K562 (cell line): ENCODE measurements at regions not wholly inside any gene's neighbourhood (a gene's known extent, or its start where the extent isn't known, plus 50 kb on each side); places are given as distances from the start of the nearest gene placed in this dataset.

Source experiments
- ATAC-seq: fragments of 200-7000 bp; cut with Tn5 transposase; 3 replicates; pipeline ENCODE4 v1.9.1; 2020; ENCODE audit warnings: moderate library complexity
- BruUV-seq: library from RNA; stranded (reverse); fragments of 400-500 nt; replicated peaks from 2 replicates; lab custom pipeline; 2021; lab: Mats Ljungman, UMichigan
- CTCF ChIA-PET: fragments of 300-600 bp; formaldehyde crosslinking; extraction: SDS; loops from one replicate; lab custom pipeline; 2021; ENCODE audit warnings: low intra/inter-chr PET ratio; lab: Yijun Ruan, JAX
- POLR2A ChIA-PET: fragments of 300-600, 350-650 bp; sonication (Branson Sonifier 250); formaldehyde crosslinking; extraction: SDS; loops from one replicate; lab custom pipeline; 2021; ENCODE audit warnings: antibody characterized with exemption, inconsistent platforms; lab: Yijun Ruan, JAX
- DNase-seq, 4 experiments: peaks; one replicate each; pipeline versions ENCODE4 v3.0.0 to v3.0.0-alpha.2; 2011 to 2018; ENCODE audit warnings: low spot score in 3 of 4, mixed read lengths in 3 of 4; ENCODE audit errors: extremely low read depth in 1 of 4
- FAIRE-seq: peaks from 2 replicates; lab custom pipeline; 2011; peaks lifted over from hg19 to GRCh38; lab: Jason Lieb, UNC
- H2AFZ ChIP-seq: 2 replicates; pipeline ENCODE4 v1.6.0; 2011; ENCODE audit warnings: low read depth, low read length, control low read depth, inconsistent platforms
- H3K27ac ChIP-seq: fragments of 200-600 bp; 3 replicates; pipeline ENCODE4 v1.8.0; 2011; ENCODE audit warnings: low read depth, mild to moderate bottlenecking, control low read depth, inconsistent platforms, low read length, moderate library complexity, mixed read lengths; ENCODE audit errors: extremely low read depth
- H3K27me3 ChIP-seq, 2 experiments: fragments of 300-600 bp in 1 of 2; 2 replicates in 1 of 2; 3 replicates in 1 of 2; pipeline versions ENCODE4 v1.6.0 to v1.8.0; 2011; ENCODE audit warnings: inconsistent platforms in 2 of 2, low read length in 2 of 2, mild to moderate bottlenecking in 1 of 2, mixed read lengths in 1 of 2, moderate library complexity in 1 of 2; ENCODE audit not compliant: control insufficient read depth in 2 of 2, insufficient read depth in 2 of 2
- H3K36me3 ChIP-seq: fragments of 300-600 bp; 3 replicates; pipeline ENCODE4 v1.8.0; 2011; ENCODE audit warnings: mild to moderate bottlenecking, low read length, inconsistent platforms; ENCODE audit not compliant: control insufficient read depth, insufficient read depth
- H3K4me1 ChIP-seq, 2 experiments: fragments of 200-600 bp in 1 of 2; replicated peaks in 1 of 2; 2 replicates in 1 of 2; 3 replicates in 1 of 2; pipeline versions ENCODE4 v1.5.1 to v1.8.0; 2011; ENCODE audit warnings: inconsistent platforms in 2 of 2, low read length in 2 of 2, mild to moderate bottlenecking in 1 of 2, mixed read lengths in 1 of 2, moderate library complexity in 1 of 2; ENCODE audit not compliant: control insufficient read depth in 2 of 2, insufficient read depth in 2 of 2
- H3K4me2 ChIP-seq: 2 replicates; pipeline ENCODE4 v1.6.1; 2011; ENCODE audit warnings: low read length, control low read depth, inconsistent platforms, mixed read lengths; ENCODE audit not compliant: insufficient read depth
- H3K4me3 ChIP-seq: fragments of 200-600 bp; sonication (generic), shearing (Covaris generic); 2 replicates; pipeline ENCODE4 v1.5.1; 2016; ENCODE audit warnings: control low read depth, inconsistent platforms
- H3K79me2 ChIP-seq: fragments of 200-600 bp; 3 replicates; pipeline ENCODE4 v1.8.0; 2011; ENCODE audit warnings: low read length, inconsistent platforms; ENCODE audit not compliant: control insufficient read depth, insufficient read depth
- H3K9ac ChIP-seq, 2 experiments: 2 replicates each; pipeline versions ENCODE4 v1.6.0 to v1.6.1; 2011; ENCODE audit warnings: low read depth in 2 of 2, low read length in 2 of 2, control low read depth in 1 of 2, inconsistent platforms in 1 of 2, mild to moderate bottlenecking in 1 of 2, mixed read lengths in 1 of 2; ENCODE audit not compliant: insufficient read depth in 1 of 2
- H3K9me1 ChIP-seq: one replicate; pipeline ENCODE4 v1.6.0; 2011; ENCODE audit warnings: inconsistent platforms, mild to moderate bottlenecking, low read length, moderate library complexity; ENCODE audit not compliant: control insufficient read depth, insufficient read depth
- H3K9me3 ChIP-seq: replicated peaks from 2 replicates; pipeline ENCODE4 v1.5.1; 2011; ENCODE audit warnings: low read depth, low read length, inconsistent platforms; ENCODE audit not compliant: control insufficient read depth, insufficient read depth
- H4K20me1 ChIP-seq: replicated peaks from 2 replicates; pipeline ENCODE4 v1.6.1; 2011; ENCODE audit warnings: low read length, inconsistent platforms, mixed read lengths; ENCODE audit not compliant: control insufficient read depth, insufficient read depth
- KAT8 ChIP-seq: fragments of 450-650 bp; IDR thresholded peaks from 2 replicates; pipeline ENCODE4 v1.6.1; 2016; ENCODE audit warnings: low read depth, mild to moderate bottlenecking
- NCOR1 ChIP-seq: fragments of 450-650 bp; IDR thresholded peaks from 2 replicates; pipeline ENCODE4 v1.6.1; 2016; ENCODE audit warnings: mild to moderate bottlenecking, moderate library complexity
- SAP30 ChIP-seq: fragments of 200-600 bp; sonication (generic); IDR thresholded peaks from 2 replicates; pipeline ENCODE4 v1.6.1; 2012; ENCODE audit warnings: borderline replicate concordance, low read depth, mild to moderate bottlenecking, moderate library complexity, low read length, control low read depth, inconsistent platforms; ENCODE audit not compliant: insufficient read depth, poor library complexity, severe bottlenecking
- ZBTB1 ChIP-seq: sonication (generic); formaldehyde crosslinking; IDR thresholded peaks from 2 replicates; pipeline ENCODE4 v1.8.1; 2023; ENCODE audit warnings: missing genetic modification reagents, low read depth, mild to moderate bottlenecking, borderline replicate concordance
- ZNF12 ChIP-seq: sonication (generic); formaldehyde crosslinking; IDR thresholded peaks from 2 replicates; pipeline ENCODE4 v1.4.0; 2020; ENCODE audit warnings: mild to moderate bottlenecking, missing genetic modification reagents
- ZNF584 ChIP-seq: fragments of 200-800 bp; sonication (Bioruptor generic); IDR thresholded peaks from 2 replicates; pipeline ENCODE4 v1.6.1; 2016; ENCODE audit warnings: low read depth, mild to moderate bottlenecking, missing genetic modification characterization, missing compliant biosample characterization
- WGBS: fragments of 100-300 bp; shearing (Covaris generic); methylation state at CpG from one replicate; pipeline ENCODE4 v1.1.6; 2016; ENCODE audit warnings: low coverage, mixed read lengths; ENCODE audit not compliant: insufficient coverage; ENCODE audit errors: missing lambda C conversion rate; 5-methylcytosine and 5-hydroxymethylcytosine counted together
- in situ Hi-C: fragments of 300-500 bp; cut with MboI; formaldehyde crosslinking; loops from 4 replicates; pipeline ENCODE4 v1.15.0; 2018; ENCODE audit warnings: inconsistent platforms, mixed read lengths
- intact Hi-C: fragments of 100-400 bp; cut with micrococcal nuclease; formaldehyde crosslinking; loops from 2 replicates; pipeline ENCODE4 v1.14.2; 2022
- TF ChIP-seq, protein P1 (sequence below): fragments of 450-650 bp; formaldehyde crosslinking; IDR thresholded peaks from 2 replicates; pipeline ENCODE4 v1.4.0; 2022; ENCODE audit warnings: mild to moderate bottlenecking, moderate library complexity
- TF ChIP-seq, protein P2 (sequence below): fragments of 250-450 bp; sonication (Bioruptor Pico); IDR thresholded peaks from 2 replicates; pipeline ENCODE4 v1.5.1; 2021; ENCODE audit warnings: mild to moderate bottlenecking

DNA sequence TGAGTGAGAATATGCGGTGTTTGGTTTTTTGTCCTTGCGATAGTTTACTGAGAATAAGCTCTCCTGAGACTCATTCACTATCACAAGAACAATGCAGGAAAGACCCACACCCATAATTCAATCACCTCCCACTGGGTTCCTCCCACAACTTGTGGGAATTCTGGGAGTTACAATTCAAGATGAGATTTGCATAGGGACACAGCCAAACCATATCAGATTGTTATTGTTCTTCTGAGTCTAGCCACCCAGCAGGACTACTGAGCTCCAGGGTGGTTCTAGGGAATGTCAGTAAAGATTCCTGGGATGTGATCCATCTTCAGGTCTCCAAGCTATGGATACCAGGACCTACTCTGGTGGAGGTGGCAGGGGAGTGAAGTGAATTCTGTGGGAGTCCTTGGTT, 2075.1 kb upstream of the CDH9 start (continued):
- TF ChIP-seq, protein P1, sequence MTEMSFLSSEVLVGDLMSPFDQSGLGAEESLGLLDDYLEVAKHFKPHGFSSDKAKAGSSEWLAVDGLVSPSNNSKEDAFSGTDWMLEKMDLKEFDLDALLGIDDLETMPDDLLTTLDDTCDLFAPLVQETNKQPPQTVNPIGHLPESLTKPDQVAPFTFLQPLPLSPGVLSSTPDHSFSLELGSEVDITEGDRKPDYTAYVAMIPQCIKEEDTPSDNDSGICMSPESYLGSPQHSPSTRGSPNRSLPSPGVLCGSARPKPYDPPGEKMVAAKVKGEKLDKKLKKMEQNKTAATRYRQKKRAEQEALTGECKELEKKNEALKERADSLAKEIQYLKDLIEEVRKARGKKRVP (CRISPR knock-in tag) = no peak
- TF ChIP-seq SAP30 (no peak), NCOR1 (no peak), ZNF584 (CRISPR knock-in tag) (no peak), ZNF12 (CRISPR knock-in tag) (no peak)
- TF ChIP-seq, all 486 proteins: peak for 0

DNA sequence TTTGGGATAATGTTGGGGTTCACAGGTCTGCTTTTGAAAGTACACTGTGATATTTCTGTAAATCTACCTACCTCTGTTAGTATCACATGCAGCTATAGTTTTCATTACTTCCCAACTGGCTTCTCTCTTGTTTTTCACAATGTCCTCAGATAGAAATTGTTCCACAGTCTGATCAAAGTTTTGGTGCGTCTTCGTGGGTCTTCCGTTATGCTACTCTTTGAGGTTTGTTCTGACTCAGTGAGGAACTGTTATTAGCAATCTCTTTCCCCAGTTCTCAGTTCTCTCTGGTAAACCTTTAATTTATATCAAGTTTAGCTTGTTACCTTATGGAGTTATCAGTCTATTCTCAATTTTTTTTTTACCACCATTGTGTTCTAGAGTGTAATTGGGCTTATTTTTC, 2061.2 kb upstream of the CDH9 start:
- intact Hi-C loops = no loop called here
- no peak overlapping the region for H2AFZ ChIP-seq
- CTCF ChIA-PET = no interaction called here
- H3K9me1 ChIP-seq = no peaks in the 10 kb centered on the region
- H3K4me1 ChIP-seq = no peaks in the 10 kb centered on the region
- H3K27ac ChIP-seq = no peak overlapping the region
- H3K9ac ChIP-seq = no peak overlapping the region
- no peaks in the 10 kb centered on the region for H3K27me3 ChIP-seq
- no peak overlapping the region for H3K4me2 ChIP-seq
- no peaks in the 10 kb centered on the region for H3K36me3 ChIP-seq
- ATAC-seq (no peak), FAIRE-seq (no peak), DNase-seq (no peak)
- POLR2A ChIA-PET = no interaction called here
- H3K79me2 ChIP-seq = no peaks in the 10 kb centered on the region
- TF ChIP-seq ZBTB1 (no peak), KAT8 (no peak)
- TF ChIP-seq, protein P2, sequence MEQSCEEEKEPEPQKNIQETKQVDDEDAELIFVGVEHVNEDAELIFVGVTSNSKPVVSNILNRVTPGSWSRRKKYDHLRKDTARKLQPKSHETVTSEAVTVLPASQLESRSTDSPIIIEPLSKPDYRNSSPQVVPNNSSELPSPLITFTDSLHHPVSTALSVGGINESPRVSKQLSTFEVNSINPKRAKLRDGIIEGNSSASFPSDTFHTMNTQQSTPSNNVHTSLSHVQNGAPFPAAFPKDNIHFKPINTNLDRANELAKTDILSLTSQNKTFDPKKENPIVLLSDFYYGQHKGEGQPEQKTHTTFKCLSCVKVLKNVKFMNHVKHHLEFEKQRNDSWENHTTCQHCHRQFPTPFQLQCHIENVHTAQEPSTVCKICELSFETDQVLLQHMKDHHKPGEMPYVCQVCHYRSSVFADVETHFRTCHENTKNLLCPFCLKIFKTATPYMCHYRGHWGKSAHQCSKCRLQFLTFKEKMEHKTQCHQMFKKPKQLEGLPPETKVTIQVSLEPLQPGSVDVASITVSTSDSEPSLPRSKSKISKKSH (CRISPR knock-in tag) = no peak
- BruUV-seq = no TSS peak
- no peak overlapping the region for H3K4me3 ChIP-seq
- no peaks in the 10 kb centered on the region for H4K20me1 ChIP-seq
- in situ Hi-C loops = no loop called here
- no peaks in the 10 kb centered on the region for H3K9me3 ChIP-seq
- 25% methylated on average over 3 of the region's 3 CpGs for WGBS
